ENCODE measurements at regions not wholly inside any gene's neighbourhood (a gene's known extent, or its start where the extent isn't known, plus 50 kb on each side); places are given as distances from the start of the nearest gene placed in this dataset.

- TF ChIP-seq CTCF (IDR thresholded peaks at IDR 0.05) (no peak), SIN3A (IDR thresholded peaks at IDR 0.05; ENCODE audit: borderline replicate concordance, insufficient read depth, low read depth, low read length) (no peak), POLR2AphosphoS5 (IDR thresholded peaks at IDR 0.05; ENCODE audit: low read depth, low read length) (no peak)
Observed at GRCh38 chr4:149901128-149901527, 85.5 kb upstream of the IQCM start.

All from Panc1 (cell line).